Neural cell (in vitro differentiated cells): ENCODE measurements at regions not wholly inside any gene's neighbourhood (a gene's known extent, or its start where the extent isn't known, plus 50 kb on each side); places are given as distances from the start of the nearest gene placed in this dataset.

Experiments
- H2AFZ ChIP-seq: fragments of 200-600, 300-800 bp; sonication (generic), shearing (Covaris generic); 2 replicates; pipeline ENCODE4 v1.6.0; 2014; ENCODE audit warnings: low read depth, mild to moderate bottlenecking, antibody characterized with exemption, low read length, moderate library complexity
- H3F3A ChIP-seq: fragments of 200-600 bp; shearing (Covaris generic); 2 replicates; pipeline ENCODE4 v1.6.1; 2016; ENCODE audit warnings: mild to moderate bottlenecking, moderate library complexity, mixed read lengths, antibody characterized with exemption, low read length; ENCODE audit not compliant: insufficient read depth, poor library complexity, severe bottlenecking
- H3K27ac ChIP-seq: fragments of 200-600, 300-800 bp; sonication (generic), shearing (Covaris generic); 2 replicates; pipeline ENCODE4 v1.5.1; 2014; ENCODE audit warnings: mild to moderate bottlenecking, low read length, moderate library complexity
- H3K27me3 ChIP-seq: fragments of 300-800, 200-600 bp; sonication (generic), shearing (Covaris generic); 2 replicates; pipeline ENCODE4 v1.6.0; 2014; ENCODE audit warnings: mild to moderate bottlenecking, low read depth, low read length, moderate library complexity; ENCODE audit not compliant: insufficient read depth
- H3K36me3 ChIP-seq: fragments of 300-800, 200-600 bp; sonication (generic), shearing (Covaris generic); 2 replicates; pipeline ENCODE4 v1.5.1; 2014; ENCODE audit warnings: mild to moderate bottlenecking, antibody characterized with exemption, low read length, moderate library complexity; ENCODE audit not compliant: insufficient read depth
- H3K4me2 ChIP-seq: fragments of 300-800, 200-600 bp; sonication (generic), shearing (Covaris generic); 2 replicates; pipeline ENCODE4 v1.6.0; 2014; ENCODE audit warnings: mild to moderate bottlenecking, low read length
- H3K4me3 ChIP-seq: fragments of 300-800, 200-600 bp; sonication (generic), shearing (Covaris generic); 2 replicates; pipeline ENCODE4 v1.5.1; 2014; ENCODE audit warnings: mild to moderate bottlenecking, low read length, moderate library complexity
- H3K79me2 ChIP-seq: fragments of 200-600 bp; shearing (Covaris generic); replicated peaks from 2 replicates; pipeline ENCODE4 v1.6.0; 2014; ENCODE audit warnings: mild to moderate bottlenecking, low read length, moderate library complexity; ENCODE audit not compliant: insufficient read depth
- H3K9ac ChIP-seq: fragments of 300-800, 200-600 bp; sonication (generic), shearing (Covaris generic); 2 replicates; pipeline ENCODE4 v1.6.1; 2016; ENCODE audit warnings: mild to moderate bottlenecking, low read length, mixed read lengths
- H3K9me2 ChIP-seq: fragments of 200-600 bp; shearing (Covaris generic); 2 replicates; pipeline ENCODE4 v1.6.1; 2016; ENCODE audit warnings: mild to moderate bottlenecking, low read length, mixed read lengths; ENCODE audit not compliant: insufficient read depth
- H3K9me3 ChIP-seq: fragments of 200-600, 300-800 bp; sonication (generic), shearing (Covaris generic); 2 replicates; pipeline ENCODE4 v1.6.1; 2016; ENCODE audit warnings: mild to moderate bottlenecking, mixed run types, low read length, moderate library complexity, mixed read lengths
- H4K20me1 ChIP-seq: fragments of 200-600 bp; shearing (Covaris generic); 2 replicates; pipeline ENCODE4 v1.6.1; 2016; ENCODE audit warnings: mild to moderate bottlenecking, mixed run types; ENCODE audit not compliant: insufficient read depth
- EP300 ChIP-seq: fragments of 450-650 bp; conservative IDR thresholded peaks from 2 replicates; pipeline ENCODE4 v1.6.1; 2014; ENCODE audit warnings: antibody characterized with exemption, mild to moderate bottlenecking, moderate library complexity; ENCODE audit not compliant: poor library complexity, severe bottlenecking
- EZH2 ChIP-seq: fragments of 200-600, 300-800 bp; shearing (Covaris generic), sonication (generic); IDR thresholded peaks from 2 replicates; pipeline ENCODE4 v1.6.1; 2014; ENCODE audit warnings: antibody characterized with exemption, low read length, borderline replicate concordance, mild to moderate bottlenecking; ENCODE audit not compliant: insufficient read depth, poor library complexity, severe bottlenecking
- MXI1 ChIP-seq: fragments of 450-650 bp; conservative IDR thresholded peaks from 2 replicates; pipeline ENCODE4 v1.6.1; 2014; ENCODE audit warnings: antibody characterized with exemption, mild to moderate bottlenecking; ENCODE audit not compliant: poor library complexity, severe bottlenecking
- POLR2AphosphoS5 ChIP-seq: IDR thresholded peaks from 2 replicates; pipeline ENCODE4 v1.6.1; 2012
- RAD21 ChIP-seq: fragments of 450-650 bp; conservative IDR thresholded peaks from 2 replicates; pipeline ENCODE4 v1.6.1; 2014; ENCODE audit warnings: antibody characterized with exemption, mild to moderate bottlenecking, moderate library complexity
- SMC3 ChIP-seq: fragments of 450-650 bp; conservative IDR thresholded peaks from 2 replicates; pipeline ENCODE4 v1.6.1; 2014; ENCODE audit warnings: antibody characterized with exemption, mild to moderate bottlenecking, moderate library complexity; ENCODE audit not compliant: poor library complexity
- TAF1 ChIP-seq: IDR thresholded peaks from 2 replicates; pipeline ENCODE4 v1.6.1; 2012; ENCODE audit warnings: low read depth
- TF ChIP-seq, protein P1 (sequence below): IDR thresholded peaks from 2 replicates; pipeline ENCODE4 v1.6.1; 2012; ENCODE audit warnings: borderline replicate concordance
- TF ChIP-seq, protein P2 (sequence below): fragments of 450-650 bp; IDR thresholded peaks from 2 replicates; pipeline ENCODE4 v1.5.1; 2014; ENCODE audit warnings: antibody characterized with exemption, mild to moderate bottlenecking, moderate library complexity; ENCODE audit not compliant: poor library complexity, severe bottlenecking

DNA sequence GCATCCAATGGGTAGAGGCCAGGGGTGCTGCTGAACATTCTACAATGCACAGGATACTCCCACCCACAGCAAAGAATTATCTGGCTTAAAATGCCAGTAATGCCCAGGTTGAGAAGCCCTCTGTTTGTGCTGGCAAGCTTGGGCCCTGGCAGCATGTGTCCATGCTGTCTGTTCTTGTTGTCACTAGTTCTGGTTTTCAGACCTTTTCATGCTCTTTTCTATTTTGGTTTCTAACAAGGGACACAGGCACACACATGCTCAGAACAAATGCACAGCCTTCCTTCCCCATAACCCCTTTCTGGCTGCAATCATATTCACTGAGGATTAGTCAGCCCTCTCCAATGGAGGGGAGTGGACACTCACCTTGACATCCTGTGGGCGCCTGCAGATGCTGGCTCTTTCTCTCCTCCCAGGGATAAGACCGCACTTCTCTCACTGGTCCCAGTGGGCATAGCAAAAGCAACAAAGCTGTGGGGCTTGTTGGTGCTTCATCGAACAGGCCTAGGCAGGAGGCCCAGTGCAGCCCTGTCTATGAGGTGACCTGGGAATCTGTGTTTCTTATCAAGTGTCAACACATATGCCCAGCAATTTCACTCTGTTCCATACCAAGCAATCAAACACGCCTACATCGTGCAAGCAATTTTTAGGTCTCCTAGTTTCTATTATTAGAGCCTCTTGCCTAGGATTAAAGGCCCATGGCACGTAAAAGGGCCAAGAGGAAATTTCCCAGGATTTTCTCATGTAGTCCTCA lies 271.1 kb upstream of the CCL2 start (continued):
- TF ChIP-seq, protein P1, sequence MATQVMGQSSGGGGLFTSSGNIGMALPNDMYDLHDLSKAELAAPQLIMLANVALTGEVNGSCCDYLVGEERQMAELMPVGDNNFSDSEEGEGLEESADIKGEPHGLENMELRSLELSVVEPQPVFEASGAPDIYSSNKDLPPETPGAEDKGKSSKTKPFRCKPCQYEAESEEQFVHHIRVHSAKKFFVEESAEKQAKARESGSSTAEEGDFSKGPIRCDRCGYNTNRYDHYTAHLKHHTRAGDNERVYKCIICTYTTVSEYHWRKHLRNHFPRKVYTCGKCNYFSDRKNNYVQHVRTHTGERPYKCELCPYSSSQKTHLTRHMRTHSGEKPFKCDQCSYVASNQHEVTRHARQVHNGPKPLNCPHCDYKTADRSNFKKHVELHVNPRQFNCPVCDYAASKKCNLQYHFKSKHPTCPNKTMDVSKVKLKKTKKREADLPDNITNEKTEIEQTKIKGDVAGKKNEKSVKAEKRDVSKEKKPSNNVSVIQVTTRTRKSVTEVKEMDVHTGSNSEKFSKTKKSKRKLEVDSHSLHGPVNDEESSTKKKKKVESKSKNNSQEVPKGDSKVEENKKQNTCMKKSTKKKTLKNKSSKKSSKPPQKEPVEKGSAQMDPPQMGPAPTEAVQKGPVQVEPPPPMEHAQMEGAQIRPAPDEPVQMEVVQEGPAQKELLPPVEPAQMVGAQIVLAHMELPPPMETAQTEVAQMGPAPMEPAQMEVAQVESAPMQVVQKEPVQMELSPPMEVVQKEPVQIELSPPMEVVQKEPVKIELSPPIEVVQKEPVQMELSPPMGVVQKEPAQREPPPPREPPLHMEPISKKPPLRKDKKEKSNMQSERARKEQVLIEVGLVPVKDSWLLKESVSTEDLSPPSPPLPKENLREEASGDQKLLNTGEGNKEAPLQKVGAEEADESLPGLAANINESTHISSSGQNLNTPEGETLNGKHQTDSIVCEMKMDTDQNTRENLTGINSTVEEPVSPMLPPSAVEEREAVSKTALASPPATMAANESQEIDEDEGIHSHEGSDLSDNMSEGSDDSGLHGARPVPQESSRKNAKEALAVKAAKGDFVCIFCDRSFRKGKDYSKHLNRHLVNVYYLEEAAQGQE: no peak
- no peak for TF ChIP-seq MXI1

DNA sequence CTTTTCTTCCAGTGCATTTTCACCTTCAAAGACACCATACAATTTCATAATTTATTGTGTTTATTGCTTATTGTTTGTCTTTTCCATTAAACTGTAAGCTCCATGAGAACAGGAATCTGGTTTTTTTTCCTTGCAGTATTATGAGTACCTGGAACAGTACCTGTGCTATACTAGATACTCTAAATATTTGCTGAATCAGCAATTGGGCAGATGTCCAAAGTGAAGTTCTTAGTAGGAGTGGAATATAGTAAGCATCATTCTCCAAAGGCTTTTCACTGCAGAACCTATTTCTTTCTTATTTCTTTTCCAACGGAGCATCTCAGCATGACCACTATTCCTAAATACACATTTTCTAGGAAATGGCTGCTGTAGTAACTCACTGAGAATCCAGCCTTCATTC lies 269.0 kb upstream of the CCL2 start:
- no peaks in the 10 kb centered on the region for H3K9me3 ChIP-seq
- H3K9ac ChIP-seq: no peak overlapping the region
- H3K27ac ChIP-seq: no peak overlapping the region
- H3K4me3 ChIP-seq: no peak overlapping the region
- no peaks in the 10 kb centered on the region for H3K9me2 ChIP-seq
- H4K20me1 ChIP-seq: no peaks in the 10 kb centered on the region
- no peak overlapping the region for H3K4me2 ChIP-seq
- TF ChIP-seq MXI1 (no peak), EZH2 (no peak), RAD21 (no peak), POLR2AphosphoS5 (no peak), EP300 (no peak), SMC3 (no peak), TAF1 (no peak)
- TF ChIP-seq, protein P1: no peak
- TF ChIP-seq, protein P2, sequence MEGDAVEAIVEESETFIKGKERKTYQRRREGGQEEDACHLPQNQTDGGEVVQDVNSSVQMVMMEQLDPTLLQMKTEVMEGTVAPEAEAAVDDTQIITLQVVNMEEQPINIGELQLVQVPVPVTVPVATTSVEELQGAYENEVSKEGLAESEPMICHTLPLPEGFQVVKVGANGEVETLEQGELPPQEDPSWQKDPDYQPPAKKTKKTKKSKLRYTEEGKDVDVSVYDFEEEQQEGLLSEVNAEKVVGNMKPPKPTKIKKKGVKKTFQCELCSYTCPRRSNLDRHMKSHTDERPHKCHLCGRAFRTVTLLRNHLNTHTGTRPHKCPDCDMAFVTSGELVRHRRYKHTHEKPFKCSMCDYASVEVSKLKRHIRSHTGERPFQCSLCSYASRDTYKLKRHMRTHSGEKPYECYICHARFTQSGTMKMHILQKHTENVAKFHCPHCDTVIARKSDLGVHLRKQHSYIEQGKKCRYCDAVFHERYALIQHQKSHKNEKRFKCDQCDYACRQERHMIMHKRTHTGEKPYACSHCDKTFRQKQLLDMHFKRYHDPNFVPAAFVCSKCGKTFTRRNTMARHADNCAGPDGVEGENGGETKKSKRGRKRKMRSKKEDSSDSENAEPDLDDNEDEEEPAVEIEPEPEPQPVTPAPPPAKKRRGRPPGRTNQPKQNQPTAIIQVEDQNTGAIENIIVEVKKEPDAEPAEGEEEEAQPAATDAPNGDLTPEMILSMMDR: no peak
- no peaks in the 10 kb centered on the region for H3K36me3 ChIP-seq
- H3K27me3 ChIP-seq: no peaks in the 10 kb centered on the region
- H3F3A ChIP-seq: no peaks in the 10 kb centered on the region
- H2AFZ ChIP-seq: no peak overlapping the region
- no peaks in the 10 kb centered on the region for H3K79me2 ChIP-seq
